Loucy (cell line): ENCODE measurements at regions not wholly inside any gene's neighbourhood (a gene's known extent, or its start where the extent isn't known, plus 50 kb on each side); places are given as distances from the start of the nearest gene placed in this dataset.

Experiments used
- H2AFZ ChIP-seq: fragments of 200-600 bp; sonication (generic); 2 replicates; pipeline ENCODE4 v1.6.0; 2016; ENCODE audit warnings: antibody characterized with exemption, mild to moderate bottlenecking, low read length, moderate library complexity
- H3F3A ChIP-seq: fragments of 200-600 bp; 2 replicates; pipeline ENCODE4 v1.6.0; 2016; ENCODE audit warnings: antibody characterized with exemption, low read depth, mild to moderate bottlenecking
- H3K27me3 ChIP-seq: fragments of 200-600 bp; sonication (generic); 2 replicates; pipeline ENCODE4 v1.6.1; 2014; ENCODE audit warnings: low read length, mild to moderate bottlenecking; ENCODE audit not compliant: insufficient read depth, poor library complexity, severe bottlenecking
- H3K36me3 ChIP-seq: fragments of 200-600 bp; sonication (generic); 2 replicates; pipeline ENCODE4 v1.6.1; 2016; ENCODE audit warnings: low read length; ENCODE audit not compliant: insufficient read depth
- H3K4me1 ChIP-seq: fragments of 200-600 bp; sonication (generic); 2 replicates; pipeline ENCODE4 v1.5.1; 2014; ENCODE audit warnings: low read length, mild to moderate bottlenecking; ENCODE audit not compliant: insufficient read depth, poor library complexity, severe bottlenecking
- H3K4me2 ChIP-seq: fragments of 200-600 bp; sonication (generic); 2 replicates; pipeline ENCODE4 v1.6.0; 2014; ENCODE audit warnings: antibody characterized with exemption, low read length, low read depth, mild to moderate bottlenecking; ENCODE audit not compliant: poor library complexity, severe bottlenecking
- H3K4me3 ChIP-seq: fragments of 200-600 bp; sonication (generic); 2 replicates; pipeline ENCODE4 v1.5.1; 2014; ENCODE audit warnings: low read length, mild to moderate bottlenecking, mixed read lengths; ENCODE audit not compliant: poor library complexity, severe bottlenecking
- H3K79me2 ChIP-seq: fragments of 200-600 bp; sonication (generic); 2 replicates; pipeline ENCODE4 v1.6.1; 2014; ENCODE audit warnings: low read length; ENCODE audit not compliant: insufficient read depth
- H3K9ac ChIP-seq: fragments of 200-600 bp; sonication (generic); 2 replicates; pipeline ENCODE4 v1.6.0; 2014; ENCODE audit warnings: mild to moderate bottlenecking, low read depth, low read length, moderate library complexity; ENCODE audit not compliant: poor library complexity, severe bottlenecking
- H3K9me2 ChIP-seq: fragments of 200-600 bp; sonication (generic); replicated peaks from 2 replicates; pipeline ENCODE4 v1.6.1; 2016; ENCODE audit warnings: low read depth, low read length, mixed read lengths
- H3K9me3 ChIP-seq: fragments of 200-600 bp; sonication (generic); 2 replicates; pipeline ENCODE4 v1.6.1; 2014; ENCODE audit warnings: mild to moderate bottlenecking, antibody characterized with exemption, low read length, low read depth; ENCODE audit not compliant: insufficient read depth
- H4K20me1 ChIP-seq: fragments of 200-600 bp; sonication (generic); 2 replicates; pipeline ENCODE4 v1.6.0; 2014; ENCODE audit warnings: antibody characterized with exemption, low read length, mild to moderate bottlenecking; ENCODE audit not compliant: insufficient read depth, poor library complexity, severe bottlenecking
- EZH2phosphoT487 ChIP-seq: fragments of 200-600 bp; IDR thresholded peaks from 2 replicates; pipeline ENCODE4 v1.6.1; 2018; ENCODE audit warnings: antibody characterized with exemption, mild to moderate bottlenecking, moderate library complexity, borderline replicate concordance
- TF ChIP-seq, protein P1 (sequence below): fragments of 200-600 bp; sonication (generic); conservative IDR thresholded peaks from 2 replicates; pipeline ENCODE4 v1.5.1; 2014; ENCODE audit warnings: mild to moderate bottlenecking, antibody characterized with exemption, low read length

DNA sequence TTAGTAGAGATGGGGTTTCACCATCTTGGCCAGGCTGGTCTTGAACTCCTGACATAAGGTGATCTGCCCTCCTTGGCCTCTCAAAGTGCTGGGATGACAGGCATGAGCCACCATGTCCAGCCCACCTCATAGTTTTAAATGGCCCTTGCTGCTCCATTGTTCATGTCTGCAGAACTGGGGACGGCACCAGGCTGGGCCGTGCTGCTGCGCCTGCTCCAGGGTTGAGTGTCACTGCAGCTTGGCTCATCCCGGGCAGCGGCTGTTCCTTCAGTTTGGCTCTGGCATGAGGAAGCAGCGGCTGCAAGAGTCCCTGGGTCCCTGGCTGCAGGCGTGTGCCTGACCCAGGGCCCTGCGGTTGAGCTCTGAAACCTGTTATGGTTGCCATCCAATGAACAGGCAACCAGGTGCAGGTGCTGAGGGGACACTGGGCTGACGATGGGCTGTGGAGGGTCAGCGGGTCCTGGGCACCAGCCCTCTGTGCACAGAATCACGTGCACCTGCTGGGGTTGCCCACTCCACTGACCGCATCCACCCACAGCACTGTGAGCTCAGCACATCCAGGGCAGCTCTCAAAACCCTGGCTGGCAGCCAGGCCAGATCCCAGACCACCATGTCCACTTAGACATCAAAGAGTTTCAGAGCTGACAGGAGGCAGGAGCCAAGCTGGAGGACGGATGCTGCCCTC lies 70.2 kb upstream of the PPP2R2D start:
- H3K36me3 ChIP-seq, result no peaks in the 10 kb centered on the region
- H4K20me1 ChIP-seq, result no peaks in the 10 kb centered on the region
- H3K4me1 ChIP-seq, result no peaks in the 10 kb centered on the region
- H2AFZ ChIP-seq, result no peak overlapping the region
- H3K27me3 ChIP-seq, result no peaks in the 10 kb centered on the region
- H3K9ac ChIP-seq, result no peak overlapping the region
- no peaks in the 10 kb centered on the region for H3F3A ChIP-seq
- H3K9me3 ChIP-seq, result peaks cover 19% of the 10 kb centered on the region; the same call in 1 of the 2 replicates
- H3K4me2 ChIP-seq, result no peak overlapping the region
- TF ChIP-seq, protein P1, sequence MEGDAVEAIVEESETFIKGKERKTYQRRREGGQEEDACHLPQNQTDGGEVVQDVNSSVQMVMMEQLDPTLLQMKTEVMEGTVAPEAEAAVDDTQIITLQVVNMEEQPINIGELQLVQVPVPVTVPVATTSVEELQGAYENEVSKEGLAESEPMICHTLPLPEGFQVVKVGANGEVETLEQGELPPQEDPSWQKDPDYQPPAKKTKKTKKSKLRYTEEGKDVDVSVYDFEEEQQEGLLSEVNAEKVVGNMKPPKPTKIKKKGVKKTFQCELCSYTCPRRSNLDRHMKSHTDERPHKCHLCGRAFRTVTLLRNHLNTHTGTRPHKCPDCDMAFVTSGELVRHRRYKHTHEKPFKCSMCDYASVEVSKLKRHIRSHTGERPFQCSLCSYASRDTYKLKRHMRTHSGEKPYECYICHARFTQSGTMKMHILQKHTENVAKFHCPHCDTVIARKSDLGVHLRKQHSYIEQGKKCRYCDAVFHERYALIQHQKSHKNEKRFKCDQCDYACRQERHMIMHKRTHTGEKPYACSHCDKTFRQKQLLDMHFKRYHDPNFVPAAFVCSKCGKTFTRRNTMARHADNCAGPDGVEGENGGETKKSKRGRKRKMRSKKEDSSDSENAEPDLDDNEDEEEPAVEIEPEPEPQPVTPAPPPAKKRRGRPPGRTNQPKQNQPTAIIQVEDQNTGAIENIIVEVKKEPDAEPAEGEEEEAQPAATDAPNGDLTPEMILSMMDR, result no peak
- no peak for TF ChIP-seq EZH2phosphoT487
- no peak overlapping the region for H3K4me3 ChIP-seq
- H3K79me2 ChIP-seq, result no peaks in the 10 kb centered on the region
- H3K9me2 ChIP-seq, result no peaks in the 10 kb centered on the region

DNA sequence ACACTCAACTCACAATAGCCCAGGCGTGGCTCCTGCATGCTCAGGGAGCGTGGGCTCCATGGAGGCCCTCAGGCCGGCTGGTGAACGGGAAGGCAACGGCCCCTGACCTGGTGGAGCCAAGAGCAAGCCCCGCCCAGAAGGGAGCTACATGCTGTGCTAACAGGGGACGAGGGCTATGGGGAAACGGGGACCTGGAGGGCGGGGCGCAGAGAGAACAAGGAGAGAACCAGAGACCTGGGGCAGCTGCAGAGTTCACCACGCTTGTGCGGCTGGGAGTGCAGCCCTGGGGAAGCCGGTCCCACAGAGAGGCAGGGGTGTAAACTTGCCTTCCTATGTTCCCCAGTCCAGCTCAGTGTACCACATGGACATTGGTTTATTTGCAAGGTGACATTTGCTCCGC lies 69.2 kb upstream of the PPP2R2D start:
- TF ChIP-seq, protein P1, result no peak
- no peak for TF ChIP-seq EZH2phosphoT487
- peaks cover 19% of the 10 kb centered on the region; the same call in 1 of the 2 replicates for H3K9me3 ChIP-seq
- H4K20me1 ChIP-seq, result no peaks in the 10 kb centered on the region

DNA sequence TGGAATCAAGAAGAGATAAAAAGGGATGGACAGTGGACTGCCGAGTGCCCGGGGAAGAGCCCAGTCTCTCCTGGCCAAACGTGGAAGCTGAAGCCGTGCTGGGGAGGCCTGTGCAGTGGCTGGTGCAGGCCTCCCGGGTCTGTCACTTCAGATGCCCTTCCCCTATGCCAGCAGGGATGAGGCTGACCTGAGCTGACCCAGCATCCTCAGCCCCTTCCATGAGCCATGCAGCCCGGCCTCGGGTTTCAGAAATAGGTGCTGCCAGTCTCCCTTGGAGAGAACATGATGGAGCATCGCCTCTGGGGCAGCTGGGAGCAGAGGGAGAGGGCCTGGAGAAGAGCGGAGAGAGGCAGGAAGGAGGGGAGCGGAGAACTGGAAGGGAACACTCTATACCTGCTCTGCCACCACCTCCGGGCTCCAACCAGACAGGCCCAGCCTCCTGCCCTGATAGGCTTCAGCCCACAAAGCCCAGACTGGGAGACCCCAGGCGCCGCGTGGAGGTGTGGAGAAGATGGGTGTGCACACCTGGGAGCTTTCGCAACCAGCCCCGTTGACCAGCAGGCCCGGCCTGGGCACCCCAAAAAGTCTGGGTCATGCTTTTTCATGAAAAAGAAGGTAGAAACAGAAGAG lies 68.6 kb upstream of the PPP2R2D start:
- H3K9ac ChIP-seq, result no peak overlapping the region
- no peaks in the 10 kb centered on the region for H4K20me1 ChIP-seq
- H3F3A ChIP-seq, result no peaks in the 10 kb centered on the region
- no peak overlapping the region for H2AFZ ChIP-seq
- TF ChIP-seq, protein P1, result no peak
- TF ChIP-seq EZH2phosphoT487, result no peak
- no peak overlapping the region for H3K4me3 ChIP-seq
- no peaks in the 10 kb centered on the region for H3K4me1 ChIP-seq
- H3K9me3 ChIP-seq, result peaks cover 19% of the 10 kb centered on the region; the same call in 1 of the 2 replicates
- no peak overlapping the region for H3K4me2 ChIP-seq
- H3K79me2 ChIP-seq, result no peaks in the 10 kb centered on the region
- H3K36me3 ChIP-seq, result no peaks in the 10 kb centered on the region
- no peaks in the 10 kb centered on the region for H3K9me2 ChIP-seq
- H3K27me3 ChIP-seq, result no peaks in the 10 kb centered on the region

More for the DNA sequence above, 69.2 kb upstream of the PPP2R2D start:
- no peaks in the 10 kb centered on the region for H3K4me1 ChIP-seq
- H2AFZ ChIP-seq, result no peak overlapping the region
- H3K4me3 ChIP-seq, result no peak overlapping the region
- H3K9me2 ChIP-seq, result no peaks in the 10 kb centered on the region
- no peak overlapping the region for H3K4me2 ChIP-seq
- H3K79me2 ChIP-seq, result no peaks in the 10 kb centered on the region
- no peaks in the 10 kb centered on the region for H3F3A ChIP-seq
- no peaks in the 10 kb centered on the region for H3K36me3 ChIP-seq
- no peaks in the 10 kb centered on the region for H3K27me3 ChIP-seq
- H3K9ac ChIP-seq, result no peak overlapping the region
